GM18511 (cell line): ENCODE measurements at regions not wholly inside any gene's neighbourhood (a gene's known extent, or its start where the extent isn't known, plus 50 kb on each side); places are given as distances from the start of the nearest gene placed in this dataset.

Experiments
- ATAC-seq: cut with Tn5 transposase; IDR thresholded peaks from one replicate; pipeline ENCODE4 v1.9.1; 2021; ENCODE audit warnings: mild to moderate bottlenecking, moderate library complexity; ENCODE audit not compliant: unreplicated experiment

- no peak for ATAC-seq
These were observed 49.9 kb upstream of the HS6ST1 start for GRCh38 chr2:128368437-128369107.

GRCh38 chr2:128369108-128369555 lies 50.5 kb upstream of the HS6ST1 start:
- ATAC-seq: no peak

DNA sequence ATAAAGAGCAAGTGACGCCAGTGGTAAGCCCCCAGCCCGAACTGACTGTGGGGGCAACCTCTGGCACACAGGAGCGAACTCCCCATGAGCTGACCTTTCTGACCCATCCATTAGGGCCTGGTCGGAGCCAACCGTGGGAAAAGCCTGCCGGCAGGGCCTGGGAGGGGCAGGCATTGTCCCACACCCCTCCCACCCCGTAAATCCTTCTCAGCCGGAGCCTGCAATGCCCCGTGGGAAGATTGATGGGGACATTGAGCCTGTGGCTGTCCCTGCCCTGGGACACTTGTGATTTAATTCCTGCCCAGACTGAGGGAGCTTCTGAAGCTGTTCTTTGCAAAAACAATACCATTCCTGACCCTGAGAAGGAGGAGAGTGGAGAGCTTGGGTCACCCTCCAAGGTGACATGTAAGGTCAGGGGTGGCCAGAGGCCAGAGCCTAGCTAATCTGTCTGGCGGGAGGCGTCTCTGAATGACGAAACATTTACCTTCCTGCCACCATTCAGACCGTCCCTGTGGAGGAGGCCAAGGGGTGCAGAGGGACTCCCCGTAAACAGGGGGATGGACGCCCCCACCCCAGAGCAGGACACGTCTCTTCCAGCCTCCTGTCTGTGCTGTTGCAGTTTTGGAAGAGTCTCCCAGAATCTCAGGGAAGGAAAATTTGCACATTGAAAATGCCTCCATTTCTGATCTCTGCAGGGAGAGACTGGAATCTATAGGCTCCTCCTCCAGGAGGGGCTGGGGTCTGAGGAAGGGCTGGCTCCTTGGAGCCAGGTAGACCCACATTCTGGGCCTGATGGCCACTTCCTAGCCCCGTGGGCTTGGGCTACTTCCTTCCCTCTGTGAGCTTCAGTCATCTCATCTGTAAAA lies 51.2 kb upstream of the HS6ST1 start:
- no peak for ATAC-seq

DNA sequence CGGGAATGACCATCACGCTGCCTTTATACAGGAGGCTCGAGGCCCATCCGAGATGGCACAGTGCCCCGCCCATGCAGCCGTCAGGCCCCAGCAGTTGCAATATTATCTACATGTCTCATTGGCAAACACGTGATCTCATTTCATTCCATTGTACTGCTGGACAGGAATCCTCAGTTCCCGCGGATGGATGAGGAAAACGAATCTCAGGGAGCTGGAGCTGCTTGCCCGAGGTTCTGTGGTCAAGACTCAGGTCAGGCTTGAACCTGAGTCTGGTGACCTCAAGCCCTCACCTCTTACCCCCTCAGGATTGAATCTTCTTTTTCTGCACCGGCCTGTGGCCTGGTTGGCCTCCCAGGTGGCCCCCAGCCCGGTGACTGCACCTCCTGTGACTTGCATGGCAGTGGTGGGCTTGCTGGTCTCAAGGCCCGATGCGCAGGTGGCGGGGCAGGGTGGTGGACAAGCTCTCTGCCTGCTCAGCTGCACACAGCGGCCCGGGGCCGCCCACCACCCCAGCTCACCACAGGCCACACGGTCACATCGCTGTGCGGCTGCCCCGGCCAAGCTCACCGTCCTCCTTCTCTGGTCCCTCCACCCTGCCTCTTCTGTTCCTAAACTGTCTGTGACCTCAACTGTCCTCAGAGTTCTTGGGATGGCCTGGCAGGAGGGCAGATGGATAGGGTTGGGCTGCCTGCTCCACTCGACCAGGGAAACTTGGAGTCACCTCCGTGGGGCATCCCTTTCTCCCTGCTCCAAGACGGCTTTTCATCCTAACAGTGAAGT lies 52.0 kb upstream of the HS6ST1 start:
- ATAC-seq: no peak

- no peak for ATAC-seq
These were observed 52.6 kb upstream of the HS6ST1 start for GRCh38 chr2:128371248-128371630.

- peak; percentile 59 for ATAC-seq
These were observed 53.1 kb upstream of the HS6ST1 start for GRCh38 chr2:128371648-128372345.

DNA sequence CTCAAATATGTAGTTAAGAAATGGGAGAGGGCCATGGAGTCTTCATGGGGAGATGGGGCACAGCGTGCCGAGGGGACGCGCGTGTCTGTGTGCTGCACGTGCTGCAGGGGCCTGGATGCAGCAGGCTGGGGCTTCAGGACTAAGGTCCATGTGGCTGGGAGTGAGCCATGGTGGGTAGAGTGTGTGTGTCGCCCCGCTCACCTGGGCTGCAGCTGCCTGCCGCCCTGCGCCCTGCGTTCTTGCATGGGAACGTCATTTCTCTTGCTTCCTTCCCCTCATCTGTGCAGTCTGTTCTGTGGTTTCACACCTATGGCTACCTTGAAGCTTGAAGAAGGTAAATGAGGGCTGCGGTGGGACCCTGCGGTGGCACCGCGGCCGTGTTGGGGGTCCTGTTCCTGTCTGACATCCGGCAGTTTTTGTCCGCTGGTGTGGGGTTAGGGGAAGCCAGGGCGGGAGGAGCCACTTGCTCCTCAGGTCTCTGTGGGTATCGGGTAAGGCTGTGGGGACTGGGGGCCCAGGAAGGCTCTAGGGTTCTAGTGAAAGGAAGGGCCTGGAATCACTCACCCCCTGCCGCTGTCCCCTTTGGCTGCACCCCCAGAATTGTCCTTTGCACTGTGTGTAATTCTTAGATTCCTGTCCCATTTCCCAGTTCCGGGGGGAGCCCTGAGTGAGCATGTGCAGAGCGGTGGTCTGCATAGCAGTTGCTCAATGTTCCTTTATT lies 54.1 kb upstream of the HS6ST1 start:
- ATAC-seq: no peak

DNA sequence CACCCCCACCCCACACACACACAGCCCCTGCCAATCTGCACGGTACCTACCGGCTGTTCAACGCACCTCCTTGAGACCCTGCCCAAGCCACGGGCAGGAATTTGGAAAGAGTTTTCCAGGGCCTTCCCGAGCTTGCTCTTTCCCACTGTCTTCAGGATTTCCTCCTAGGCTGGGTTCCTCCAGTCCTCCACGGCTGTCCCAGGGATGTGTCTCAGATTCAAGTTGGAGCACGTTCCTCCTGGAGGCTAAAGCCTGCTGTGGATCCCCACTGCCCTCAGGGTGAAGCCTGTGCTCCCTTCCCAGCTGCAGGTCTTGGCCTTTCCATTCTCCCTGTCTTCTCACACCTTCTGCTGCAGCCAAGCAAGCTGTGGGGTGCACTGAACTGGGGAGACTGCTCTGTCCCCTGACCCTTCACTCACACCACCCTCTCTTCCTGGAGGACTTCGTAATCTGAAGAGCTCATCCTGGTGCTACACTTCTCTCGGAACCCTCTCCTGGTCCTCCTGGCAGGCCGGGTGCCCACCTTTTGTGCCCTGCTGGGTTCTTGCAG lies 54.9 kb upstream of the HS6ST1 start:
- ATAC-seq: no peak

- ATAC-seq: no peak
These were observed 55.5 kb upstream of the HS6ST1 start for GRCh38 chr2:128374001-128374710.

GRCh38 chr2:128374711-128375413 lies 56.2 kb upstream of the HS6ST1 start:
- ATAC-seq: no peak

GRCh38 chr2:128375454-128375853 lies 56.8 kb upstream of the HS6ST1 start:
- ATAC-seq: no peak

DNA sequence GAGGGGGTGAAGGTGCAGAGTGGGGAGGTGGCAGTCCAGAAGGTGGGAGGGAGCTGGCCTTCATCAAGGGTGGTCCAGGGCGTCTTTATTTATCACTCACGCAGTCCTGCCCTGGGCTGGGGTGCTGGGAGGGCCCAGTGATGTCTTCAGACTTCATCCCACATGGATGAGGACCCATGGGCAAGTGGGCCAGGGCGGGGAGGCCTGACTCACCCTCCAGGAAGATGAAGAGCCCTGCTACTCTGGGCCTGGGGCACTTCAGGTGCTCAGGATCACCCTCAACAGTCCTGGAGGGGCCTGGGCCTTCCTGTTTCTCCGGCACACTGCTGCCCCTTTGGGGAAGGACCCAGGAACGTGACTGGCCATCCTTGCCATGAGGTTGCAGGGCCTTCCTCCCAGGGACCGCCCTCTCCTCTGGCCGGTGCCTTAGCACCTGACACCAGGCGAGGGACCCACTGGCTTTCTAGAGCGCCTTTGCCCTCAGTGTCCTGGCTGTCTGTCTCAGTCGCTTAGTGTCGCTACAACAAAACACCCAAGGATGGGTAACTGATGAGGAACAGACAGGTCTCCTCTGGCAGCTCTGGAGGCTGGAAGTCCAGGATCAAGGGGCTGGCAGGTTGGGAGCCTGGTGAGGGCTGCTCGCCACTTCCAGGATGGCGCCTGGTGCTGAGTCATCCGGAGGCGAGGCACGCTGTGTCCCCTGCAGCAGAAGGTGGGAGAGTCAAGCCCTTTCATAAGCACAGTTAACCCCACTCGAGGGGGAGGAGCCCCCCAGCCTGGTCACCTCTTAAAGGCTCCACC lies 57.8 kb upstream of the HS6ST1 start:
- no peak for ATAC-seq

DNA sequence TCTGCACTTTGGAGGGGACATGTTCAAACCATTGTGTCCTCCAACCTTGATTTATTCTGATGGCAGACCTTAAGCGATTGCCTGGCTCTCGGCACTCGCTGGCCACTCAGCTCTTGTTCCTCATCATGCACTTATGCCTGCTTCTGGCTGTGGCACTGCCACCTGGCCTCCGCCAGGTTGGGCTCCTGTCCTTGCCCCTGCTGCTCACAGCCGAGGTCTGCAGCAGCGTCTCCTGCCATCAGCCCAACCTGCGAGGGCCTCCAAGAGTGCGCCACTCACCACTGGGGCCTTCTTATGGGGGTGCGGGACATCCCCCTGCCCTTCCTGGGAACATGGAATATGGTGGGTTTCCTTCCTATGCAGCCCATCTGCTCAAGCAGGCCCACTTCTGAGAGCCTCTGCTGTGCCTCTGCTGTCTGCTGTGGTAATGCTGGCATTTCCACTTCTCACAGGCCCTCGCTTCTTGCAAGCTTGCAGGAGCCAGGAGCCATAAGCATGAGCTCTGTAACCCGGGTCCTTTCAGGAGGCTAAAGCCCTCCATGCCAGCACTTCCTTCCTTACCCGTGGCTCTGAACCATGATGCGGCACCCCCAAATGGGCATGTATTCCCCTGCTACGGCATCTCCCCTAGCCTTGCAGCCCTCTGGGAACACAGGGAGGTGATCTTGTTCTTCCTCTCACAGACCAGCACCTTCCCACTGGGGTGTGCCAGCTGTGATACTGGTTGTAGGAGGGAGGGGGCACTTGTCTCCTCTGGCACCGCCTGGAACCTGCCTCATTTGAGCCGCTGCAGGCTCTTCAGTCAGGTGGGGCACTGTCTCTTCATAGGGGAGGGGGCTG lies 58.6 kb upstream of the HS6ST1 start:
- no peak for ATAC-seq

- ATAC-seq: no peak
These were observed 59.8 kb upstream of the HS6ST1 start for GRCh38 chr2:128378231-128379020.

DNA sequence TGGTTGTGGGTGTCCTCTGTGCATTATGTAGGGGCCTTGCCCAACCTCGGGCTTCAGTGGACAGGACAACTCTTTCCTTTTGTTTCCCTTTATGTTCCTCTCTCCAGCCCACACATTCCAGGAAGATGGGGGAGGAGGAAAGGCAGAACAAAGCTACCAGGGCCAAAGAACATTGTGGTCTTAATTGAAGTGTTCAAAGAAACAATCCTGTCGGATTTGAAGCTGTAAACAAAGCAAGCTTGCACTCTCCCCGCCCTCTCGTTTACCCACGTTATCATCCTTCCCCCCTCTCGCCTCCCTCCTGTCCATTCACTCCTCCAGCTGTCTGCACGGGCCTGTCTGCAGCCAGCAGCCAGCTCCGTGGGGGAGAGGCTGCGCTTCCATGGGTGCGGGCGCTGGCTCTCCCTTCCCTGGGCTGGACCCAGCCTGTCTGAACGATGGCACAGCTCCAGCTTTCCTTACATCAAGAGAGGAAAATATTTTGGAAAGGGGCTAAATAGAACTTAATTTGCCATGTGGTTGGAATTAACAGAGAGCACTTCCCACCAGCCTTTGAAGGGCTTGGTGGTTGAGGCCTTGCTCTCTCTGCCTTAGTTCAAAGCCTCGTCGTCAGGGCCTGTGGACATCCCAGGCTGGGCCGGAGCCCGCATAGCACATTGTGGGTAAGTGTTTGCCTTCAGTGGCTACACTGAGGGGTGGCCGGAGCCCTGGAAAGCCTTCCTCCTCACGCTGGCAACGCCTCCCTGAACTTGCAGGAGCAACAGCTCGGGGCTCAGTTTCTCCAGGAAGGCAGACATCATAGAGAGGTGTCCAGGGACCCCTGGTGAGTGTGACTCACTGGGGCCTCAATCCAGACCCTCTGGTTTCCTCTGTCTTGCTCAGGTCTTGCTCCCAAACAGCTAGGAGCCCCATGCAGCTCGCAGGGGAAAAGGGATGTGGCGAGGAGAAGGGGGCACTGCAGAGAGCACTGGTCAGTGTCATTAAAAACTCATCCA lies 60.6 kb upstream of the HS6ST1 start:
- no peak for ATAC-seq
